AG04450 (cell line): ENCODE measurements at regions not wholly inside any gene's neighbourhood (a gene's known extent, or its start where the extent isn't known, plus 50 kb on each side); places are given as distances from the start of the nearest gene placed in this dataset.

Experiments
- CTCF ChIA-PET: fragments of 300-600, 350-600 bp; formaldehyde crosslinking; extraction: SDS; loops from one replicate; lab custom pipeline; 2022; ENCODE audit warnings: antibody characterized with exemption, inconsistent platforms; lab: Charles Lee
- POLR2A ChIA-PET: fragments of 350-600 bp; formaldehyde crosslinking; extraction: SDS; loops from one replicate; lab custom pipeline; 2021; ENCODE audit warnings: antibody characterized with exemption, inconsistent platforms; lab: Yijun Ruan, JAX
- DNase-seq: peaks from one replicate; pipeline ENCODE4 v3.0.0-alpha.2; 2011; ENCODE audit warnings: low read depth, low spot score
- H3K27ac ChIP-seq: one replicate; pipeline ENCODE4 v1.5.1; 2012; ENCODE audit warnings: low read depth, low read length, control low read depth
- H3K27me3 ChIP-seq: one replicate; pipeline ENCODE4 v1.6.0; 2012; ENCODE audit warnings: low read length; ENCODE audit not compliant: control insufficient read depth, insufficient read depth
- H3K4me3 ChIP-seq: 2 replicates; pipeline ENCODE4 v1.5.1; 2011; ENCODE audit warnings: mild to moderate bottlenecking, low read depth, low read length, control low read depth
- H3K9me3 ChIP-seq: 2 replicates; pipeline ENCODE4 v1.5.1; 2012; ENCODE audit warnings: low read length; ENCODE audit not compliant: control insufficient read depth, insufficient read depth
- TF ChIP-seq, protein P1 (sequence below): IDR thresholded peaks from 2 replicates; pipeline ENCODE4 v1.5.1; 2011; ENCODE audit warnings: low read depth, low read length, control low read depth, inconsistent platforms

DNA sequence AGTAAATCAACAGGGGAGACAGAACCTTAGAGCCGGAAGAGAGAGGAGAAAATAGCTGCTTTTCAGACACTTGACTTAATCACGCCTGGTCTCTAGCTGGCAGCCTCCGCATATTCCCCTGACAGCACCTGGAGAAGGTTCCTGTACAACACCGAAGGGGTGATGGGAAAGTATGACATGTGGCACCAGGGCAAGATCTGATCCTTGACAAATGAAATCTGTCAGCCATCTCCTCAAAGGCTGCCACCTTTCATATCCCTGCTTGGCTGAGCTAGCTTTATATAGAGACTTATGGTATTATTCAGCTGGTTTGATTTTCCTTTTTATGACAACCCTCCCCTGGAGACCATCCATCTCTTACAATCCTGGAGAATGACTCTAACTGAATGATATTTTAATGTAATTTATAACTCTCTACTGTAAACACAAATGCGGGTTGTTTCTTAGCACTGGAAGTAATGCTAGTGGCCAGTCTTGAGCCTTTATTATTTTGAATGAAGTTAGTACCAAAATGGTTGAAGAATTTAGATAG, 1205.3 kb upstream of the CDH8 start:
- peaks cover 15% of the 10 kb centered on the region; the same call in 1 of the 2 replicates for H3K9me3 ChIP-seq
- no peaks in the 10 kb centered on the region for H3K27me3 ChIP-seq
- no peak overlapping the region for H3K27ac ChIP-seq
- H3K4me3 ChIP-seq = no peak overlapping the region
- ChIA-PET POLR2A (no interaction called here), CTCF (no interaction called here)
- DNase-seq = no peak
- TF ChIP-seq, protein P1, sequence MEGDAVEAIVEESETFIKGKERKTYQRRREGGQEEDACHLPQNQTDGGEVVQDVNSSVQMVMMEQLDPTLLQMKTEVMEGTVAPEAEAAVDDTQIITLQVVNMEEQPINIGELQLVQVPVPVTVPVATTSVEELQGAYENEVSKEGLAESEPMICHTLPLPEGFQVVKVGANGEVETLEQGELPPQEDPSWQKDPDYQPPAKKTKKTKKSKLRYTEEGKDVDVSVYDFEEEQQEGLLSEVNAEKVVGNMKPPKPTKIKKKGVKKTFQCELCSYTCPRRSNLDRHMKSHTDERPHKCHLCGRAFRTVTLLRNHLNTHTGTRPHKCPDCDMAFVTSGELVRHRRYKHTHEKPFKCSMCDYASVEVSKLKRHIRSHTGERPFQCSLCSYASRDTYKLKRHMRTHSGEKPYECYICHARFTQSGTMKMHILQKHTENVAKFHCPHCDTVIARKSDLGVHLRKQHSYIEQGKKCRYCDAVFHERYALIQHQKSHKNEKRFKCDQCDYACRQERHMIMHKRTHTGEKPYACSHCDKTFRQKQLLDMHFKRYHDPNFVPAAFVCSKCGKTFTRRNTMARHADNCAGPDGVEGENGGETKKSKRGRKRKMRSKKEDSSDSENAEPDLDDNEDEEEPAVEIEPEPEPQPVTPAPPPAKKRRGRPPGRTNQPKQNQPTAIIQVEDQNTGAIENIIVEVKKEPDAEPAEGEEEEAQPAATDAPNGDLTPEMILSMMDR = no peak

DNA sequence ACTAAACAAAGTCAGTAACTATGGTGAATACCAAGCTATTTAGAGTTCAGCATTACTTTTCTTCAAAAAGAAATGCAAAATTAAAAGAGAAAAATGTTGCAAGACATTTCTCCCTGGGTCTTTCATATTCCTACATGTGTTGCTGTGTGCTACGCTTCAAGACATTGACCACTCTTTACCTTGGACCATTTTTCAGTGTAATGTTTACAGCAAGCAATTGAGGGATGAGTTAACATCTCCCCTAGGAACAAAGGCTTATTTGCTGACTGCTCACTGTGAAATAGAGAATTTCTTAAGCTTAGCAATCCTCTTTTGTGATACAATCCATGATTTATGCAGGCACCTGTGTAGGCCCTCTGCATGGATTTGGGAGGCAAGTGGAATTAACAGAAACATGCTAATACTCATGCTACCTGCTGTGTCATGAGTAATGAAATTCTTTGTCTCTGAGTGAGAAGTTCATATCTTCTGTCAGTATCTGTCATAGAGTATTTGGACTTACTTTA, 1202.9 kb upstream of the CDH8 start:
- POLR2A ChIA-PET = no interaction called here
- TF ChIP-seq, protein P1 = no peak

DNA sequence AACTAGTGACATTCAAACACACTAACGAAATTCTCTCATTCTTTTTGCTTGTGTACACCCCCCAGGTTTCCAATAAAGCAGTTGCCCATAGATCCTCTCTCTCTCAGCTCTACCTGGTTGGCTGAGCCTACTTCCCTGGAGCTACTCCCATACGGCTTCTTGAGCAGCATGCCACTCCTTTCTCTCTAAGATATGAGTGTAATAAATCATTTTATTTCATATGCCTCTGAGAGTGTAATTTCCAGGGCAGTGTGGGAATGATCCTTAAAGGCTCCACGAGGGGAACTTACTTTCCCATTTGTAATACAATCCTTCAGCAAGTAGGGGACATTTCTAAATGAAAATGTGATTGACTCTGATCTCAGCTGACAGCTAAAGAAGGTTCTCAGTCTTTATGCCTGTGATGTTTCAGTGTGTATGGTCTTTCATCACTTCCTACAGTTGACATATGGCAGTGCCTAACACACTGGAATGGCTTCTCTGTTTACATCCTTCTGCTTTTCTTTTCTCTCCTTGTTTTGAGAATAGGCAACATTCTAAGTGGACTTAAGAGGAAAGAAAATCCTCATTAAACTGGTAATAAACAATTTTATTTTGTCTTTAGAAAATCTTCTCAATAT, 1194.3 kb upstream of the CDH8 start:
- POLR2A ChIA-PET = no interaction called here
- DNase-seq = no peak
- TF ChIP-seq, protein P1 = no peak
- H3K27ac ChIP-seq = no peak overlapping the region
- H3K4me3 ChIP-seq = no peak overlapping the region
- H3K9me3 ChIP-seq = peaks cover 4% of the 10 kb centered on the region
- CTCF ChIA-PET = no interaction called here
- no peaks in the 10 kb centered on the region for H3K27me3 ChIP-seq

More for the DNA sequence above, 1202.9 kb upstream of the CDH8 start:
- no peak for DNase-seq
- Histone ChIP-seq H3K9me3 (peaks cover 10% of the 10 kb centered on the region; the same call in 1 of the 2 replicates), H3K27me3 (no peaks in the 10 kb centered on the region), H3K27ac (no peak overlapping the region), H3K4me3 (no peak overlapping the region)
- CTCF ChIA-PET = no interaction called here

DNA sequence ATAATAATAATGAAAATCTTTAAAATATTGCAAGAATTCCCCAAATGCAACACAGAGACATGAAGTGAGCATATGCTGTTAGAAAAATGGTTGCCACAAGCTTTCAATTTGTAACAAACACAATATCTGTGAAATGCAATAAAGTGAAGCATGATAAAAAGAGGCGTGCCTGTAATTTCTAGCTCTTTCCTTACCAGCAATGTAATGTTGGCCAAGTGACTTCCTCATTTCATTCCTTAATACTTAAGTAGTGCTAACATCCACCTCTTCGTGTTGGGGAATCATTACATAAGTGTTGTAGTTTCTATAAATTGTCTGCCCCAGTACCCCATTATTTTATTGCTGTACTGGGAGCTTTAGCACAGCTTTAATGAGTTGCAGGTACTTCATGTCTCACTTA, 1192.0 kb upstream of the CDH8 start:
- TF ChIP-seq, protein P1 = no peak
- no peak overlapping the region for H3K4me3 ChIP-seq
- H3K9me3 ChIP-seq = peaks cover 4% of the 10 kb centered on the region
- ChIA-PET POLR2A (no interaction called here), CTCF (no interaction called here)
- no peak overlapping the region for H3K27ac ChIP-seq
- no peak for DNase-seq
- H3K27me3 ChIP-seq = no peaks in the 10 kb centered on the region

DNA sequence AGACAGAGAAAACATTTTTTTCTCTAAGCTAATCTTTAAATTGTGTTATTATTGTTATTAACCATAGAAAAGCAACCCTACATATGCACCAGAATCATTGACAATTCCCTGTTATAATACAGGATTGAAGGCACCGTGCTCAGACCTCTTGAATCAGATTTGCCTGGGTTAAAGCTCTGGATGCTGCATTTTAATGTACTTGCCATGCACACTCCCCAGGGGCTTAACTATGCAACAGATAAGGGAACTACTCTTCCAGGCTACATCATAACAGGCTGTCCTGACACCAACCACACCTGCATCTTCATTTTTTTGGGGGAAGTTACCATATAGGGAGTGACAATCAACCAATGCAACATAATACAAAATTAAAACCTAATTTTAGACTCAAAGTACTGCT, 1187.6 kb upstream of the CDH8 start:
- POLR2A ChIA-PET = no interaction called here

More for the DNA sequence above, 1187.6 kb upstream of the CDH8 start:
- CTCF ChIA-PET = no interaction called here
- DNase-seq = no peak
- no peak overlapping the region for H3K27ac ChIP-seq
- TF ChIP-seq, protein P1 = no peak
- no peak overlapping the region for H3K4me3 ChIP-seq
- H3K9me3 ChIP-seq = no peaks in the 10 kb centered on the region
- no peaks in the 10 kb centered on the region for H3K27me3 ChIP-seq
